ENCODE measurements at regions not wholly inside any gene's neighbourhood (a gene's known extent, or its start where the extent isn't known, plus 50 kb on each side); places are given as distances from the start of the nearest gene placed in this dataset.

DNA sequence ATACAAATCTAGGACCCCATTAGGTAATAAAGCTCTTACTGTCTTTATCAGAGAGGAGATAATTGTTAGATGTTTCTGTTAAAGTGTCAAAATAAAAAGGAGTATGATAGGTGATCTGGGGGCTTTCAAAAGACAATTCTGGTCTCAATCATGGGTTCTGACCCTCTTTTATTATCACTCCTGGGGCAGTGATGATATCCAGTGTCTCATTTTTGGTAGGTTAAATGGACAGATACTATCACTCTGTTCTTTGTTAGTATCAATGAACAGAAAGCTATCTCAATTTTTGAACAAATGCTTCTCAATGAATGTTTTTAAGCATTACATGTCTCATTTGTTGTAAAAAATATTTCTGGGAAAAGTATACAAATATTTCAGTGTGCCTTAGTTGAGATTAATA lies 405.9 kb downstream of the MLLT3 start:
- no peak overlapping the region for H3K9ac ChIP-seq (ENCODE audit: insufficient read length, low read depth)
- no peak for TF ChIP-seq YY1 (IDR thresholded peaks at IDR 0.05; ENCODE audit: insufficient read depth, insufficient read length)
- TF ChIP-seq ZNF274 (IDR thresholded peaks at IDR 0.05; ENCODE audit: low read depth, low read length): no peak
- no peak for TF ChIP-seq SUZ12 (IDR thresholded peaks at IDR 0.05; ENCODE audit: extremely low read depth, insufficient read depth, insufficient read length)
- H3K27me3 ChIP-seq (ENCODE audit: insufficient read depth, insufficient read length): no peaks in the 10 kb centered on the region
- no peaks in the 10 kb centered on the region for H3K36me3 ChIP-seq (ENCODE audit: insufficient read depth, insufficient read length, low read length)
- H3K4me3 ChIP-seq (ENCODE audit: insufficient read length, low read depth): no peak overlapping the region
- no peak for DNase-seq (ENCODE audit: low read depth, low spot score)
- no peaks in the 10 kb centered on the region for H3K9me3 ChIP-seq (ENCODE audit: insufficient read depth, low read length)
- no peaks in the 10 kb centered on the region for H3K4me1 ChIP-seq (ENCODE audit: insufficient read depth, insufficient read length)

- Histone ChIP-seq H3K4me1 (ENCODE audit: insufficient read depth, insufficient read length) (no peaks in the 10 kb centered on the region), H3K9ac (ENCODE audit: insufficient read length, low read depth) (no peak overlapping the region), H3K36me3 (ENCODE audit: insufficient read depth, insufficient read length, low read length) (no peaks in the 10 kb centered on the region), H3K9me3 (ENCODE audit: insufficient read depth, low read length) (no peaks in the 10 kb centered on the region), H3K4me3 (ENCODE audit: insufficient read length, low read depth) (no peak overlapping the region), H3K27me3 (ENCODE audit: insufficient read depth, insufficient read length) (no peaks in the 10 kb centered on the region)
- DNase-seq (ENCODE audit: low read depth, low spot score): no peak
- TF ChIP-seq ZNF274 (IDR thresholded peaks at IDR 0.05; ENCODE audit: low read depth, low read length) (no peak), SUZ12 (IDR thresholded peaks at IDR 0.05; ENCODE audit: extremely low read depth, insufficient read depth, insufficient read length) (no peak), YY1 (IDR thresholded peaks at IDR 0.05; ENCODE audit: insufficient read depth, insufficient read length) (no peak)
Observed at GRCh38 chr9:20215552-20215951, 406.7 kb downstream of the MLLT3 start.

DNA sequence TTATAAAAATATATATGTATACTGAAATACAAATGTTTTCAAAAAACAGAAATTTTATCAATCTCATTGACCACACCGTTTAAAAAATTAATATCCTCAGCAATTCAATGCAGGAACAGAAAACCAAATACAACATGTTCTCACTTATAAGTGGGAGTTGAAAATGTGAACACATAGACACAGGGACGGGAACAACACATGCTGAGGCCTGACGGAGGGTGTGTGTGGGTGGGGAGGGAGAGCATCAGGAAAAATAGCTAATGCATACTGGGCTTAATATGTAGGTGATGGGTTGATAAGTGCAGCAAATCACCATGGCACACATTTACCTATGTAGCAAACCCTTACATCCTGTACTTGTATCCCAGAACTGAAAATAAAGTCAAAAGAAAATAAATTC lies 409.5 kb downstream of the MLLT3 start:
- no peak for DNase-seq (ENCODE audit: low read depth, low spot score)
- Histone ChIP-seq H3K27me3 (ENCODE audit: insufficient read depth, insufficient read length) (no peaks in the 10 kb centered on the region), H3K9me3 (ENCODE audit: insufficient read depth, low read length) (no peaks in the 10 kb centered on the region), H3K36me3 (ENCODE audit: insufficient read depth, insufficient read length, low read length) (no peaks in the 10 kb centered on the region), H3K9ac (ENCODE audit: insufficient read length, low read depth) (no peak overlapping the region), H3K4me1 (ENCODE audit: insufficient read depth, insufficient read length) (no peaks in the 10 kb centered on the region), H3K4me3 (ENCODE audit: insufficient read length, low read depth) (no peak overlapping the region)
- TF ChIP-seq ZNF274 (IDR thresholded peaks at IDR 0.05; ENCODE audit: low read depth, low read length) (no peak), SUZ12 (IDR thresholded peaks at IDR 0.05; ENCODE audit: extremely low read depth, insufficient read depth, insufficient read length) (no peak), YY1 (IDR thresholded peaks at IDR 0.05; ENCODE audit: insufficient read depth, insufficient read length) (no peak)

GRCh38 chr9:20209391-20210340 lies 412.6 kb downstream of the MLLT3 start:
- H3K27me3 ChIP-seq (ENCODE audit: insufficient read depth, insufficient read length): no peaks in the 10 kb centered on the region
- H3K36me3 ChIP-seq (ENCODE audit: insufficient read depth, insufficient read length, low read length): no peaks in the 10 kb centered on the region
- TF ChIP-seq SUZ12 (IDR thresholded peaks at IDR 0.05; ENCODE audit: extremely low read depth, insufficient read depth, insufficient read length) (no peak), ZNF274 (IDR thresholded peaks at IDR 0.05; ENCODE audit: low read depth, low read length) (no peak), YY1 (IDR thresholded peaks at IDR 0.05; ENCODE audit: insufficient read depth, insufficient read length) (no peak)
- no peaks in the 10 kb centered on the region for H3K4me1 ChIP-seq (ENCODE audit: insufficient read depth, insufficient read length)
- H3K9ac ChIP-seq (ENCODE audit: insufficient read length, low read depth): no peak overlapping the region
- DNase-seq (ENCODE audit: low read depth, low spot score): no peak
- no peaks in the 10 kb centered on the region for H3K9me3 ChIP-seq (ENCODE audit: insufficient read depth, low read length)
- no peak overlapping the region for H3K4me3 ChIP-seq (ENCODE audit: insufficient read length, low read depth)

DNA sequence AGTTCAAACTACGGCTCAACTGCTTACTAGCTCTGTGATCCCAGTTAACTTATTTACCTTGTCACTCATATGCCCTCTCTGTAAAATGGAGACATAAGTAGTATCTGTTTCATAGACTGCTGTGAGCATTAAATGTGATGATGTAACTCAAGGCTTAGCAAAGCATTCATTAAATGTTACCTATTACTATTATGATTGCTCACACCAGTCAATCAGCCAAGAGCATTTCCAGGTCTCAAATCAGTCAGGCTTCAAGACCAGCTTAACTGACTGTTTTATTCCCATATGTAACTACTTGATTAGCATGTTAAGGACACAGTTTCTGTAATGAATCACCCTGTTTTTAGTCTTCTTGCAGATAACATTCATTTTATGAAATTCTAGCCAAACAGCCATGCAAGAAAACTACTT lies 413.3 kb downstream of the MLLT3 start:
- no peak overlapping the region for H3K9ac ChIP-seq (ENCODE audit: insufficient read length, low read depth)

DNA sequence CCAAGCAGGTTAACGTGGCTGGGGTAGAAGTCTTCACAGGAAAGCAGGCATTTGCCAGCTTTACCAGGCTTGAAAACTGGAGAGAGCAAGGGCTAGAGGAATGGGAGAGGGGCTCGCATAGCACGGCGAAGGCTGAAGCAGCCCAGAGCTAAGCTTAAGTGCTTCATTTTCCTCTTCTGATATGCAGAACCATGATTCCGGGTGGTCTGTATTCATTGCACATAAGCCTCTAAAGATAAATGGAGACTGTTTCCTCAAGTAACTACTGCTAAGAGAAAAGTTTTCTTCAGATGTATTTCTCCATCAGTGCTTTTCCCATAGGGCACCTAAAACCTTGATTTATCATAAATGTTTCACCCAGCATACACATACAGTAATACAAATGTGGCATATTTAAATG lies 414.1 kb downstream of the MLLT3 start:
- TF ChIP-seq YY1 (IDR thresholded peaks at IDR 0.05; ENCODE audit: insufficient read depth, insufficient read length) (no peak), ZNF274 (IDR thresholded peaks at IDR 0.05; ENCODE audit: low read depth, low read length) (no peak), SUZ12 (IDR thresholded peaks at IDR 0.05; ENCODE audit: extremely low read depth, insufficient read depth, insufficient read length) (no peak)
- Histone ChIP-seq H3K4me1 (ENCODE audit: insufficient read depth, insufficient read length) (no peaks in the 10 kb centered on the region), H3K9me3 (ENCODE audit: insufficient read depth, low read length) (no peaks in the 10 kb centered on the region), H3K27me3 (ENCODE audit: insufficient read depth, insufficient read length) (no peaks in the 10 kb centered on the region), H3K4me3 (ENCODE audit: insufficient read length, low read depth) (no peak overlapping the region), H3K36me3 (ENCODE audit: insufficient read depth, insufficient read length, low read length) (no peaks in the 10 kb centered on the region), H3K9ac (ENCODE audit: insufficient read length, low read depth) (no peak overlapping the region)
- DNase-seq (ENCODE audit: low read depth, low spot score): no peak

More for the DNA sequence above, 413.3 kb downstream of the MLLT3 start:
- Histone ChIP-seq H3K4me3 (ENCODE audit: insufficient read length, low read depth) (no peak overlapping the region), H3K4me1 (ENCODE audit: insufficient read depth, insufficient read length) (no peaks in the 10 kb centered on the region), H3K9me3 (ENCODE audit: insufficient read depth, low read length) (no peaks in the 10 kb centered on the region), H3K27me3 (ENCODE audit: insufficient read depth, insufficient read length) (no peaks in the 10 kb centered on the region), H3K36me3 (ENCODE audit: insufficient read depth, insufficient read length, low read length) (no peaks in the 10 kb centered on the region)
- TF ChIP-seq ZNF274 (IDR thresholded peaks at IDR 0.05; ENCODE audit: low read depth, low read length) (no peak), SUZ12 (IDR thresholded peaks at IDR 0.05; ENCODE audit: extremely low read depth, insufficient read depth, insufficient read length) (no peak), YY1 (IDR thresholded peaks at IDR 0.05; ENCODE audit: insufficient read depth, insufficient read length) (no peak)
- no peak for DNase-seq (ENCODE audit: low read depth, low spot score)

GRCh38 chr9:20207176-20207575 lies 415.1 kb downstream of the MLLT3 start:
- Histone ChIP-seq H3K4me1 (ENCODE audit: insufficient read depth, insufficient read length) (no peaks in the 10 kb centered on the region), H3K9me3 (ENCODE audit: insufficient read depth, low read length) (no peaks in the 10 kb centered on the region), H3K9ac (ENCODE audit: insufficient read length, low read depth) (no peak overlapping the region), H3K36me3 (ENCODE audit: insufficient read depth, insufficient read length, low read length) (no peaks in the 10 kb centered on the region), H3K4me3 (ENCODE audit: insufficient read length, low read depth) (no peak overlapping the region), H3K27me3 (ENCODE audit: insufficient read depth, insufficient read length) (no peaks in the 10 kb centered on the region)
- TF ChIP-seq YY1 (IDR thresholded peaks at IDR 0.05; ENCODE audit: insufficient read depth, insufficient read length) (no peak), SUZ12 (IDR thresholded peaks at IDR 0.05; ENCODE audit: extremely low read depth, insufficient read depth, insufficient read length) (no peak), ZNF274 (IDR thresholded peaks at IDR 0.05; ENCODE audit: low read depth, low read length) (no peak)
- no peak for DNase-seq (ENCODE audit: low read depth, low spot score)
